ENCODE measurements at regions not wholly inside any gene's neighbourhood (a gene's known extent, or its start where the extent isn't known, plus 50 kb on each side); places are given as distances from the start of the nearest gene placed in this dataset.

GRCh38 chr4:11514003-11514402, 85.3 kb upstream of the HS3ST1 start:
- no peak overlapping the region for H3K4me3 ChIP-seq (ENCODE audit: extremely low read depth in 1 of 4, insufficient read depth in 2 of 4, low read depth in 3 of 4, low read length in 4 of 4)
- DNase-seq (ENCODE audit: low read depth in 1 of 2, low spot score in 2 of 2) (no peak), FAIRE-seq (no peak)
- H3K23ac ChIP-seq (ENCODE audit: insufficient read length) = no peak overlapping the region
- no peaks in the 10 kb centered on the region for H4K20me1 ChIP-seq (replicated peaks in 1 of 2; ENCODE audit: control insufficient read depth in 1 of 2, insufficient read depth in 2 of 2, low read length in 2 of 2)
- no peak overlapping the region for H4K91ac ChIP-seq (replicated peaks; ENCODE audit: insufficient read length, low read length)
- H3K9me3 ChIP-seq (ENCODE audit: insufficient read depth in 2 of 2, low read depth in 1 of 2, low read length in 1 of 2) = no peaks in the 10 kb centered on the region
- no peak overlapping the region for H4K5ac ChIP-seq (ENCODE audit: insufficient read length, low read depth, low read length)
- no peak overlapping the region for H3K9ac ChIP-seq (replicated peaks in 1 of 4; ENCODE audit: extremely low read depth in 1 of 4, low read depth in 3 of 4, low read length in 3 of 4)
- H3K56ac ChIP-seq (replicated peaks; ENCODE audit: insufficient read length, low read depth, low read length) = no peak overlapping the region
- 64% methylated on average over 3 of the region's 3 CpGs; no CpG with 5 or more reads in 1 of the 2 experiments for WGBS, 2 experiments (ENCODE audit: extremely low coverage in 1 of 2, insufficient coverage in 1 of 2, insufficient read length in 1 of 2, insufficient replicate concordance in 2 of 2, low coverage in 1 of 2, low lambda C conversion rate in 2 of 2, missing lambda C conversion rate in 1 of 2)
- H3K27me3 ChIP-seq (replicated peaks in 1 of 4; ENCODE audit: control insufficient read depth in 3 of 4, extremely low read depth in 1 of 4, insufficient read depth in 3 of 4, low read length in 3 of 4) = no peaks in the 10 kb centered on the region
- no peaks in the 10 kb centered on the region for H3K36me3 ChIP-seq (ENCODE audit: control insufficient read depth in 2 of 4, insufficient read depth in 4 of 4, low read length in 3 of 4)
- H2BK120ac ChIP-seq (replicated peaks; ENCODE audit: low read depth, low read length) = no peak overlapping the region
- ChIA-PET POLR2A (ENCODE audit: partially characterized antibody) (no interaction called here), CTCF (ENCODE audit: partially characterized antibody) (interaction anchor here (0.8 kb wide), 1 partner anchor 108 kb away, joined by 3 read pairs; no protein-coding TSS in a partner anchor)
- no peak overlapping the region for H3K14ac ChIP-seq (ENCODE audit: insufficient read length)
- no peak overlapping the region for H3K27ac ChIP-seq (ENCODE audit: low read depth, low read length)
- H2BK5ac ChIP-seq (ENCODE audit: low read depth, low read length) = no peak overlapping the region
- no peak overlapping the region for H4K8ac ChIP-seq (ENCODE audit: extremely low read depth, insufficient read depth, low read length)
- no peak overlapping the region for H2BK12ac ChIP-seq (ENCODE audit: low read depth, low read length)
- no peak overlapping the region for H3K18ac ChIP-seq (ENCODE audit: extremely low read depth, low read length)
- H3K79me1 ChIP-seq (ENCODE audit: low read depth, low read length) = no peaks in the 10 kb centered on the region
- no peaks in the 10 kb centered on the region for H3K23me2 ChIP-seq (ENCODE audit: low read depth, low read length)
- H2AK5ac ChIP-seq (ENCODE audit: low read depth, low read length) = no peak overlapping the region
- H2BK15ac ChIP-seq (ENCODE audit: low read length) = no peak overlapping the region
- H3K79me2 ChIP-seq (ENCODE audit: control insufficient read depth in 1 of 2, insufficient read depth in 2 of 2, low read length in 2 of 2) = no peaks in the 10 kb centered on the region
- no peak overlapping the region for H2BK20ac ChIP-seq (ENCODE audit: low read length)
- no peaks in the 10 kb centered on the region for H3K4me1 ChIP-seq (replicated peaks in 1 of 4; ENCODE audit: control insufficient read depth in 3 of 4, insufficient read depth in 4 of 4, low read length in 3 of 4)
- H3K4ac ChIP-seq (replicated peaks; ENCODE audit: insufficient read length, low read depth, low read length) = no peak overlapping the region
- no peak overlapping the region for H3K4me2 ChIP-seq (ENCODE audit: insufficient read depth in 1 of 2, low read depth in 2 of 2, low read length in 2 of 2)
- H2AFZ ChIP-seq (ENCODE audit: low read length) = no peak overlapping the region
- TF ChIP-seq POU5F1 (IDR thresholded peaks at IDR 0.05; ENCODE audit: low read depth, low read length) (no peak), ZNF274 (IDR thresholded peaks at IDR 0.05; ENCODE audit: borderline replicate concordance, extremely low read depth, low read length) (no peak), CTBP2 (IDR thresholded peaks at IDR 0.05; ENCODE audit: borderline replicate concordance, insufficient read depth, insufficient read length, low read length) (no peak), HDAC6 (IDR thresholded peaks at IDR 0.05; ENCODE audit: low read depth, low read length) (no peak), SIN3A (conservative IDR thresholded peaks at IDR 0.05 in 1 of 2, IDR thresholded peaks at IDR 0.05 in 1 of 2; ENCODE audit: low read depth in 1 of 2, low read length in 2 of 2) (no peak), EGR1 (IDR thresholded peaks at IDR 0.05; ENCODE audit: borderline replicate concordance, low read depth, low read length) (no peak), NANOG (IDR thresholded peaks at IDR 0.05; ENCODE audit: insufficient read depth, low read depth, low read length, poor library complexity, severe bottlenecking) (no peak), EP300 (IDR thresholded peaks at IDR 0.05; ENCODE audit: borderline replicate concordance in 1 of 2, low read depth in 2 of 2, low read length in 2 of 2) (no peak), RNF2 (IDR thresholded peaks at IDR 0.05; ENCODE audit: borderline replicate concordance, low read depth, low read length, missing control alignments, poor library complexity, severe bottlenecking) (no peak), BRCA1 (IDR thresholded peaks at IDR 0.05; ENCODE audit: low read depth, low read length) (no peak), SRF (IDR thresholded peaks at IDR 0.05; ENCODE audit: low read depth, low read length) (no peak), CBX8 (IDR thresholded peaks at IDR 0.05; ENCODE audit: borderline replicate concordance, low read depth, low read length) (no peak), CHD1 (IDR thresholded peaks at IDR 0.05; ENCODE audit: low read depth, low read length) (no peak), SIX5 (IDR thresholded peaks at IDR 0.05; ENCODE audit: low read depth, low read length) (no peak)
